ENCODE measurements at regions not wholly inside any gene's neighbourhood (a gene's known extent, or its start where the extent isn't known, plus 50 kb on each side); places are given as distances from the start of the nearest gene placed in this dataset.
A peak's percentile ranks its signal among the peaks of the same experiment; 100 is the strongest.

DNA sequence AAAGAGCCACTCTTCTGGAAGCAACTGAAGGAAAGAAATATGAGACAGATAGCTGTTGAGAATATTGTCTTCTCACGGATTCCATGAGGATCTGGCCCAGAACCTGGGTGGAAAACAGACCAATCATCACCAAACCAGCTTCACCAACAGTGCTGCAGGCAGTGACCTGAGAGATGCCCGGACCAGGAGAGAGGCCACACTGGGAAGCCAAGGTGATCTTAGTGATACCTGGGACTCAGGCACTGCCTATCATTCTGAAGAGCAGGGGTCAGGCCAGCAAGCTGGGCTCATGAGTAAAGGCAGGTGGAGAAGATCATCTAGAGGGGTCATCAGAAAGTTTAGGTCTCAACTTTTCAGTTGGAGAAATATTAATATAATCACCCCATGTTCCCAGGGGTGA, 595.8 kb upstream of the CADM1 start:
- Histone ChIP-seq H3K27me3 (ENCODE audit: control insufficient read depth, insufficient read depth, low read length) (no peaks in the 10 kb centered on the region), H3K9me3 (ENCODE audit: control insufficient read depth in 2 of 3, insufficient read depth in 1 of 3, low read length in 3 of 3) (no peaks in the 10 kb centered on the region), H3K9ac (ENCODE audit: low read length in 3 of 3) (no peak overlapping the region), H3K36me3 (ENCODE audit: control insufficient read depth in 2 of 3, insufficient read depth in 3 of 3, low read length in 3 of 3) (no peaks in the 10 kb centered on the region), H3K27ac (ENCODE audit: low read depth in 2 of 2, low read length in 2 of 2) (no peak overlapping the region), H3K4me3 (ENCODE audit: low read length in 3 of 3) (no peak overlapping the region), H3K4me1 (ENCODE audit: control insufficient read depth in 2 of 3, insufficient read depth in 2 of 3, low read depth in 1 of 3, low read length in 3 of 3) (no peaks in the 10 kb centered on the region)
- intact Hi-C loops (cut with DNase I) = no loop called here
- no peak for FAIRE-seq
- no peak for DNase-seq
- TF ChIP-seq, protein P1, sequence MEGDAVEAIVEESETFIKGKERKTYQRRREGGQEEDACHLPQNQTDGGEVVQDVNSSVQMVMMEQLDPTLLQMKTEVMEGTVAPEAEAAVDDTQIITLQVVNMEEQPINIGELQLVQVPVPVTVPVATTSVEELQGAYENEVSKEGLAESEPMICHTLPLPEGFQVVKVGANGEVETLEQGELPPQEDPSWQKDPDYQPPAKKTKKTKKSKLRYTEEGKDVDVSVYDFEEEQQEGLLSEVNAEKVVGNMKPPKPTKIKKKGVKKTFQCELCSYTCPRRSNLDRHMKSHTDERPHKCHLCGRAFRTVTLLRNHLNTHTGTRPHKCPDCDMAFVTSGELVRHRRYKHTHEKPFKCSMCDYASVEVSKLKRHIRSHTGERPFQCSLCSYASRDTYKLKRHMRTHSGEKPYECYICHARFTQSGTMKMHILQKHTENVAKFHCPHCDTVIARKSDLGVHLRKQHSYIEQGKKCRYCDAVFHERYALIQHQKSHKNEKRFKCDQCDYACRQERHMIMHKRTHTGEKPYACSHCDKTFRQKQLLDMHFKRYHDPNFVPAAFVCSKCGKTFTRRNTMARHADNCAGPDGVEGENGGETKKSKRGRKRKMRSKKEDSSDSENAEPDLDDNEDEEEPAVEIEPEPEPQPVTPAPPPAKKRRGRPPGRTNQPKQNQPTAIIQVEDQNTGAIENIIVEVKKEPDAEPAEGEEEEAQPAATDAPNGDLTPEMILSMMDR (IDR thresholded peaks at IDR 0.05; ENCODE audit: borderline replicate concordance, extremely low read depth, insufficient read depth) = no peak

DNA sequence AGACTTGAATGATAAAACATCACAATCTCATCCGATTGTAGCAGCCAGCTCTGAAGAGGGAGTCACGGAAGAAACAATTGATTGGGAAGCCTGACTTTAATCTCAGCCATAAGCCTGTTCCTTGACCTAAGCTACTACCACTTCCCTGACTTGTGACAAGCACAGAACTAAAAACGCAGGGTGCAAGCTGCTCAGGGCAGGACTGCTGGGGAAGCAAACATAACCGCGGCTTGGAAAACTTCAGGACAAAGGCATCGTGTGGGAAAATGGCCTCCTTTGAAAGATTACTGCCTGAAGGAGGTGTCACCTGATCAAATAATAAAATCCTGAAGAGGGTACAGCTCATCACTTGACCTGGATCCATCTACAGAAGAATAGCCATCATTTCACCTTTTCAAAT, 595.3 kb upstream of the CADM1 start:
- Histone ChIP-seq H3K9ac (ENCODE audit: low read length in 3 of 3) (no peak overlapping the region), H3K4me1 (ENCODE audit: control insufficient read depth in 2 of 3, insufficient read depth in 2 of 3, low read depth in 1 of 3, low read length in 3 of 3) (no peaks in the 10 kb centered on the region), H3K9me3 (ENCODE audit: control insufficient read depth in 2 of 3, insufficient read depth in 1 of 3, low read length in 3 of 3) (no peaks in the 10 kb centered on the region), H3K4me3 (ENCODE audit: low read length in 3 of 3) (no peak overlapping the region), H3K27ac (ENCODE audit: low read depth in 2 of 2, low read length in 2 of 2) (no peak overlapping the region), H3K36me3 (ENCODE audit: control insufficient read depth in 2 of 3, insufficient read depth in 3 of 3, low read length in 3 of 3) (no peaks in the 10 kb centered on the region), H3K27me3 (ENCODE audit: control insufficient read depth, insufficient read depth, low read length) (no peaks in the 10 kb centered on the region)
- FAIRE-seq = no peak
- DNase-seq = no peak
- intact Hi-C loops (cut with DNase I) = no loop called here
- TF ChIP-seq, protein P1 (IDR thresholded peaks at IDR 0.05; ENCODE audit: borderline replicate concordance, extremely low read depth, insufficient read depth) = no peak

DNA sequence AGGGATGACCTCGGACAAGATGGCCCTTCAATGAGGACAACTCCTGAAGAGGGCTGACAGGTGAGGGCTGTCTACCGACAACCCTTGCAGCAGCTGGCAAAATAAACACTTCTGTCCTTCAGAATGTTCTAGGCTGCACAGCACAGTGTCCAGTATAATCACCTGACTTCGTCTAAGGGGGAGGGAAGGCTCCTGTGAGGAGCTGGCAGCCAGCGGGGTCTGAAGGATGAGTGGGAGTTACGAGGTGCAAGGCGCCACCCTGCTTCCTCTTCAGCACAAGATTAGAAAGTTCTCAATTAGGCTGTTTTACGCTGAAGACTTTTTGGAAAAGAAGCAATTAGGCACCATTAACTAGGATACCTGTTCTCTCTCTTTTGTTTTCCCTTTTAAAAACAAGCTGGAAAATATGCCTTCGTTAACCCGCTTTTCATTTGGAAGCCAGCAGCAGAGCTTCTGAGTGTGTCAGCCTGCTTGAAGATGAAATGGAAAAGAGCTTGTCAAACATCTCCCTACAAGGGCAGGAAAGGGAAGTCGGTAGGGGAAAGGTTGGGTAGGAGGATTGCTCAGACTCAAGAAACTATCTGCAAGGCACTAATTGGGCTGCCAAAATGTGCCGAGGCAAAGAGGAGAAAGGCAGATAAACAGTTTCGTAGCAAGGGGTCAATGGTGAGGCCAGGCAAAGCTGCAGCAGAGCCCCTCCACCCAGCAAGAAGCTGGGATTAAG, 592.2 kb upstream of the CADM1 start:
- no peaks in the 10 kb centered on the region for H3K27me3 ChIP-seq (ENCODE audit: control insufficient read depth, insufficient read depth, low read length)
- H3K9me3 ChIP-seq (ENCODE audit: control insufficient read depth in 2 of 3, insufficient read depth in 1 of 3, low read length in 3 of 3) = no peaks in the 10 kb centered on the region
- no peak for FAIRE-seq
- no peak overlapping the region for H3K9ac ChIP-seq (ENCODE audit: low read length in 3 of 3)
- TF ChIP-seq, protein P1 (IDR thresholded peaks at IDR 0.05; ENCODE audit: borderline replicate concordance, extremely low read depth, insufficient read depth) = no peak
- peak in 1 of 5 donors; percentile 26 for DNase-seq
- H3K4me3 ChIP-seq (ENCODE audit: low read length in 3 of 3) = no peak overlapping the region
- intact Hi-C loops (cut with DNase I) = no loop called here
- no peaks in the 10 kb centered on the region for H3K4me1 ChIP-seq (ENCODE audit: control insufficient read depth in 2 of 3, insufficient read depth in 2 of 3, low read depth in 1 of 3, low read length in 3 of 3)
- no peak overlapping the region for H3K27ac ChIP-seq (ENCODE audit: low read depth in 2 of 2, low read length in 2 of 2)
- no peaks in the 10 kb centered on the region for H3K36me3 ChIP-seq (ENCODE audit: control insufficient read depth in 2 of 3, insufficient read depth in 3 of 3, low read length in 3 of 3)
